ENCODE measurements at regions not wholly inside any gene's neighbourhood (a gene's known extent, or its start where the extent isn't known, plus 50 kb on each side); places are given as distances from the start of the nearest gene placed in this dataset.
"Not testable (repeated sequence)": the region's sequence is repeated elsewhere in the genome, so short reads cannot be mapped to it uniquely, and the experiment has no call there.

DNA sequence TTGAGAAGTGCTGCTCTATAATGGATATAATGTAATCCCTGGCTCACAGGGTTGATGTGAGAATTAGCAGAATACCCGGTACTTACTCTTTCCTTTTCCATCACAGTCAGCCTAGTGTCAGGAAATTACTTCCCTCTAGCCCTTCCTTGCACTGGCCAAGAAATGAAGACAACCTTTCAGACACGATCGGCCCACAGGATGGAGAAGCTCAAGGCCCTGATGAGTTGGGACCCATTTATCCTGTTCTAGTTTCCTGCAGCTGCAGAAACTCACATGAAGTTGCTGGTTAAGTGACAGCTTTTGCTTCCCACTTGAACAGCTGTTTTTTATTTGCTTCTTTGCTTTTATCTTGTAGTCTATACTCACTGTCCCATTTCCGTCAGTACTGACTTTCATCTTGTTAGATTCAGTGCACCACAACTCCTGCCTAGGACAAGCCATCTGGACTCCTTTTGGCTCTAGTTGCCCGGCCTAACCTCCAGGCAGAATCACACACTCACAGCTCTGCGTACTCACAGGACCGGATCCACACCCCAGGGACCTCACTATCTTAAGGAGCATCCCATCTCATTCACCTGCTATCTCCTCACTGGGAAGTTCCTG is 325.1 kb upstream of the CHRNA7 start:
- H3K36me3 Mint-ChIP-seq (ENCODE audit: low read depth); H3K4me1 Mint-ChIP-seq; DNase-seq; intact Hi-C loops (cut with micrococcal nuclease); H3K4me3 Mint-ChIP-seq; H3K27me3 Mint-ChIP-seq; H3K27ac Mint-ChIP-seq; H3K9me3 Mint-ChIP-seq: not testable (repeated sequence)

DNA sequence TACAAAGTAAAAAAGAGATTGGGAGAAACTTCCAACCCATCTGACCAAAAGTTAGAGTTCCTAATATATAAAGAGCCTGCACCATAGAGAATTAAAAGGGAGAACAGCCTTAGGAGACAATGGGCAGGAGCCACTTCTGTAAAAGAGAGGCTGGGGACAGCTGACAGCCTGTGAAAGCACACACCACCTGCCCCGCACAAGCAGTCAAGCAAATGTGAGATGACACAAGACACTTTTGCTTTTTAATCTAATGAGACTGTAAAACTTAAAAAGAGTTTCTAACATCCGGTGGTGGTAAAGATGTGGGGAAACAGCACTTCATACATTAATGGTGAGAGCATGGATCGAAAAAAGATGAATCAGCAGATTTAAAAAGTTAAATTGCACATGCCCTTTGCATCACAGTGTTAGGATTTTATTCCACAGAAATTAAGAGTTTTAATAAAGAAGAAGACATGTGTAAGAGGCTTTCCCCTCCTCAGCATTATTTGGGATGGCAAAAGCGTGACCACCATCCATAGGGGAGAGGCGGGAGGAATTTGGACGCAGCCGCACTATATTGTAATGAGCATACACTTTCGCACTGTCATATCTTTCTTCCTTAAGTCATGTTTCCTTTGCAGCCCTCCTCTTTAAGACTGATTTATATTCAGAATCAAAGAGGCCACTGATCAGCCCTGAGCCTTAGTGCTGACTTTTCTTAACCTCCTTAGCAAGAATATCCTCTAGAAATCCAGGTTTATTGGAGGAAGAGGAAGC is 322.2 kb upstream of the CHRNA7 start:
- H3K4me1 Mint-ChIP-seq; H3K9me3 Mint-ChIP-seq; H3K36me3 Mint-ChIP-seq (ENCODE audit: low read depth); intact Hi-C loops (cut with micrococcal nuclease); H3K27ac Mint-ChIP-seq; H3K27me3 Mint-ChIP-seq; DNase-seq; H3K4me3 Mint-ChIP-seq: not testable (repeated sequence)

- H3K27me3 Mint-ChIP-seq; DNase-seq; H3K27ac Mint-ChIP-seq; intact Hi-C loops (cut with micrococcal nuclease); H3K9me3 Mint-ChIP-seq; H3K4me3 Mint-ChIP-seq; H3K36me3 Mint-ChIP-seq (ENCODE audit: low read depth); H3K4me1 Mint-ChIP-seq: not testable (repeated sequence)
Measured at GRCh38 chr15:31708703-31709327, 321.5 kb upstream of the CHRNA7 start.

DNA sequence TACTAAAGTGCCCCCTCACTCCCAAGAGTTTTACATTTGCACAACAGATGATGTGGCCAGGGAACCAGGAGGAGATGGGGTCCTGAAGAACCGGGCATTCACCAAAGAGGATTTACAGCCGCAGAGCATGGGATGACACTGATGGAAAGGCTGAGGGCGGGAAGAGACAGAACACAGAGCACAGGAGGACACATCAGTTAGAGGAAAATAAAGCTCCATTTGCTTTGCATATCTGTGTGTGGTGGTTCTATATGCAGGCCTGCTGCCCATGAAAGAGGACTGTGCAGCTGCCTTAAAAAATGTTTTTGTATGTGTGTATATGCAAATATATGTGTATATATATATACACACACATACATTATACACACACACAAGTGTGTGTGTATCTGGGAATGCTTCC is 320.8 kb upstream of the CHRNA7 start:
- H3K4me1 Mint-ChIP-seq; H3K4me3 Mint-ChIP-seq; intact Hi-C loops (cut with micrococcal nuclease); DNase-seq; H3K36me3 Mint-ChIP-seq (ENCODE audit: low read depth); H3K27ac Mint-ChIP-seq; H3K9me3 Mint-ChIP-seq; H3K27me3 Mint-ChIP-seq: not testable (repeated sequence)

GRCh38 chr15:31710806-31711205 is 319.5 kb upstream of the CHRNA7 start:
- H3K36me3 Mint-ChIP-seq (ENCODE audit: low read depth); H3K9me3 Mint-ChIP-seq; H3K4me1 Mint-ChIP-seq; H3K4me3 Mint-ChIP-seq; H3K27ac Mint-ChIP-seq; H3K27me3 Mint-ChIP-seq; intact Hi-C loops (cut with micrococcal nuclease); DNase-seq: not testable (repeated sequence)

DNA sequence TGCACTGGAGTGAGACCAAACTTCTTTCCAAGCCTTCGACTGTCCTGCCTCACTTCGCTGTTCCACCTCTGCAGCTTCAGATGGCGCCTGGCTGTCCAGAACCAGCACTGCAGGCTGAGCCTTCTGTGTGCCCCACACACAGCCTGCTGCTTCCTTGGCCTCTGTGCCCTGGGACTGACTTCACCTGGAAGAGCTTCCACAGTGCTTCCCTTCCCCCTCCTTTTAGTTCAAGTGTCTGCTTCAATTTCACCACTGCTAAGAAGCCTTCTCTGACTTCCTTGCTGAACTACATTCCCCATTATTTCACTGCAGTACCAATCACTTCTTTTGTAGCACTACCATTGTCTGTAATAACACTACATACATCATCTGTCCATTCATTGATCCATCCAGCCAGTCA is 315.1 kb upstream of the CHRNA7 start:
- H3K4me1 Mint-ChIP-seq; DNase-seq; H3K4me3 Mint-ChIP-seq; intact Hi-C loops (cut with micrococcal nuclease); H3K27ac Mint-ChIP-seq; H3K9me3 Mint-ChIP-seq; H3K36me3 Mint-ChIP-seq (ENCODE audit: low read depth); H3K27me3 Mint-ChIP-seq: not testable (repeated sequence)

DNA sequence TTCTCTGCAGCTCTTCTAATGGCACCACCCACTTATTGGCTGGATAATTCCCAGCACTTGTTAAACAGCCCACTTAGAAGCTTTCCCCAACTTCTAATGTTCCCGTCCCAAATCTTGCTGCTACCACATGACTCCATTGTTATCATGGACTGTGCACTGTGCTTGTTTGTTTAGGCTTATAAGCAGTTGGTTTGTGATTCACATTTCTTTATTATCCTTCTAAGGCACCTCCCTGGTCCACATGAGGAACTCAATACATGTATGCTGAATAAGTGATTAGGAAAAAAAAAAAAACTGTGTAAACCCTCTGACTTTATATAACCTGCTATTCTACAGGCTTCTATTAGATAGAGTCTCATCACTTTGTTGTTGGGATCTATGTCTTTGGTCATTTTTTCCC is 311.7 kb upstream of the CHRNA7 start:
- H3K4me1 Mint-ChIP-seq; H3K4me3 Mint-ChIP-seq; DNase-seq; intact Hi-C loops (cut with micrococcal nuclease); H3K27me3 Mint-ChIP-seq; H3K27ac Mint-ChIP-seq; H3K36me3 Mint-ChIP-seq (ENCODE audit: low read depth); H3K9me3 Mint-ChIP-seq: not testable (repeated sequence)

DNA sequence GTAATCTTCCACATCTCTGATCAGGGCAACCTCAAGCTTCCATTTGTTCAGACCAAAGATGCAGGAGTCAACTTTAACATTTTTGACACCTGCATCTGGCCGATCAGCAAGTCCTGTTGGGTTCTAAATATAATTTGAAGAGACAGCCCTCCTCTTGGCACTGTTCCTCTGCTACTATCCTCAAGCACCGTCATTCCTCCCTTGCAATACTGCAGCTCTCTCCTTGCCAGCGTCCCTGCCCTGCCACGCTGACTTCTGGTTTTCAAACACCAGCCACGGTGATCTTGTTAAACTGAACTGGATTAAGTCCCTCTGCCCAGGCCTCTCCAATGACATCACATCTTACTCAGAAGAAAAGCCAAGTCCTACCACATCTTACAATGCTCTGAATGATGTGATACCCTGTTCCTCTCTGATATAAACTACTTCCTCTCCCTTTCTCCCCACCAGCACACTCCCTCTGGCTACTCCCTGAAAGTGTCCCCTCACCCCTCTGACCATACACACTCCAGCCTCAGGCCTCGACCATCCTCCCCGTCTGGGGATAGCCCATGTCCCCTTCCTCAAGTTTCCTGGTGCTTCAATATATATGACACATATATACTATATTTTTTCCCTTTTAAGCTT is 310.8 kb upstream of the CHRNA7 start:
- H3K9me3 Mint-ChIP-seq; DNase-seq; intact Hi-C loops (cut with micrococcal nuclease); H3K4me1 Mint-ChIP-seq; H3K4me3 Mint-ChIP-seq; H3K27me3 Mint-ChIP-seq; H3K27ac Mint-ChIP-seq; H3K36me3 Mint-ChIP-seq (ENCODE audit: low read depth): not testable (repeated sequence)

- H3K4me3 Mint-ChIP-seq; H3K9me3 Mint-ChIP-seq; intact Hi-C loops (cut with micrococcal nuclease): not testable (repeated sequence)
Measured at GRCh38 chr15:31723019-31723418, 307.3 kb upstream of the CHRNA7 start.

GRCh38 chr15:31724903-31725302 is 305.4 kb upstream of the CHRNA7 start:
- H3K4me1 Mint-ChIP-seq; H3K27me3 Mint-ChIP-seq; H3K27ac Mint-ChIP-seq; intact Hi-C loops (cut with micrococcal nuclease); H3K4me3 Mint-ChIP-seq; H3K9me3 Mint-ChIP-seq; H3K36me3 Mint-ChIP-seq (ENCODE audit: low read depth); DNase-seq: not testable (repeated sequence)

More at GRCh38 chr15:31723019-31723418, 307.3 kb upstream of the CHRNA7 start:
- not testable (repeated sequence) for H3K4me1 Mint-ChIP-seq; H3K36me3 Mint-ChIP-seq (ENCODE audit: low read depth); DNase-seq; H3K27ac Mint-ChIP-seq; H3K27me3 Mint-ChIP-seq

DNA sequence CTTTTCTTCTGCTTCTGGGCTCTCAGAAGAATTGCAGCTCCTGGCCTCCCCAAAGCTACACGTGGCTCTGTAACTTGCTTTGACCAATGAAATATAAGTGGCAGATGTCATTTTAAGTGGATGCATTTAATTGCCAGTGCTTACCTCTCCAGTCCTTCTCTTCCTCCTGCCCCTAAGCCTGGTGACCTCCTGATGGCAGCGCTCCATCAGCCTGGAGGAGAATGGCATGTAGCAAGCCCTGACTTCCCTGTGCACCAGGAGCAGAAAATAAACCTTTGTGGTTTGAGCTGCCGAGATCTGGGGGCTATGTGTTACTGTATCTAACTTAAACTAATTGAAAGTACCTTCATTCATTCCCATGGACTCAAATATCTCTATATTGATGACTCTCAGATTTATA is 304.7 kb upstream of the CHRNA7 start:
- H3K36me3 Mint-ChIP-seq (ENCODE audit: low read depth); H3K4me3 Mint-ChIP-seq; H3K27ac Mint-ChIP-seq; H3K9me3 Mint-ChIP-seq; intact Hi-C loops (cut with micrococcal nuclease); H3K27me3 Mint-ChIP-seq; DNase-seq; H3K4me1 Mint-ChIP-seq: not testable (repeated sequence)

DNA sequence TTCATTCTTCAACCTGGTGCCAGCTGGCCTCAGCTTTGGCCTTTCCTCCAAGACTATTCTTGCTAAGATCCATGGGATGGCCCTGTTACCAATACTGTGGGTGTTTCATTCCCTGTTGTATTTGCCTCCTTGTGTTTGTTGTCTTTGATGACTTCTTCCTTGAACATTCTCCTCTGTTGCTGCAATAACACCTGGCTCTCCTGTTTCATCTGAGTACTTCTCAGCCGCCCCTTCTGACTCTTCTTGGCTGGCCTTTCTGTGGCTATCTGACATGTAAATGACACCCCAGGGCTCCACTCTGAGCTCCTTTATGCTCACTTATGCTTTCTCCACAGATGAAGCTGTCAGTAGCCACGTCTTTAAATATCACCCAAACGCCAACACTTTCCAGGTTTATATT is 302.7 kb upstream of the CHRNA7 start:
- DNase-seq: no peak
- H3K27me3 Mint-ChIP-seq: peaks cover 4% of the 10 kb centered on the region
- no peak overlapping the region for H3K27ac Mint-ChIP-seq
- H3K4me1 Mint-ChIP-seq: no peaks in the 10 kb centered on the region
- intact Hi-C loops (cut with micrococcal nuclease): no loop called here
- H3K4me3 Mint-ChIP-seq: no peak overlapping the region
- no peaks in the 10 kb centered on the region for H3K9me3 Mint-ChIP-seq
- H3K36me3 Mint-ChIP-seq (ENCODE audit: low read depth): no peaks in the 10 kb centered on the region

- Mint-ChIP-seq H3K36me3 (ENCODE audit: low read depth) (no peaks in the 10 kb centered on the region), H3K27ac (no peak overlapping the region), H3K4me1 (no peaks in the 10 kb centered on the region), H3K9me3 (no peaks in the 10 kb centered on the region), H3K27me3 (peaks cover 7% of the 10 kb centered on the region), H3K4me3 (no peak overlapping the region)
- peak; percentile 11 for DNase-seq
- intact Hi-C loops (cut with micrococcal nuclease): no loop called here
Measured at GRCh38 chr15:31732726-31733125, 297.6 kb upstream of the CHRNA7 start.

DNA sequence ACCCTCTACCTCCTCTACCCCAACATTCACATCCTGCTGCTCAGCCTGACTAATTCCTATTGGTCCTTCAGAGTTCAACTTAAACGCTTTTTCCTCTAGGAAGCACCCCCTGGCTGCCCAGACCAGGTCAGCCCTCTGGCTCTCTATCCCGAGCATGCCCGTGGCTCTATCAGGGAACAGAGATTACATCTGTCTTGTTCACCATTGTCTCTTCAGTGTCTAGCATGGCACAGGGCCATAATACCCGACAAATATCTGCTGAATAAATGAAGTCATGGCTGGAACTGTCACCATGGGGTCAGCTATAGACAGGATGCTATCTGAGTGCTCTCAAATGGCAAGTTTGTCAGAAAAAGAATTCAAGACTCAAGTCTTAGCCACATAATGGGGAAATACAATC is 296.9 kb upstream of the CHRNA7 start:
- H3K36me3 Mint-ChIP-seq (ENCODE audit: low read depth): no peaks in the 10 kb centered on the region
- DNase-seq: no peak
- no peak overlapping the region for H3K4me3 Mint-ChIP-seq
- no peaks in the 10 kb centered on the region for H3K4me1 Mint-ChIP-seq
- intact Hi-C loops (cut with micrococcal nuclease): no loop called here
- H3K27me3 Mint-ChIP-seq: peaks cover 7% of the 10 kb centered on the region
- H3K9me3 Mint-ChIP-seq: no peaks in the 10 kb centered on the region
- H3K27ac Mint-ChIP-seq: no peak overlapping the region

Data from activated CD4-positive, alpha-beta T cell treated with anti-CD3 and anti-CD28 coated beads, Interleukin-2, amount 10 ng/mL, durations not matched to agents 24 days and 14 days (primary cell).